ENCODE measurements at regions not wholly inside any gene's neighbourhood (a gene's known extent, or its start where the extent isn't known, plus 50 kb on each side); places are given as distances from the start of the nearest gene placed in this dataset.

- no peak overlapping the region for H3K27ac ChIP-seq
- H3K4me3 ChIP-seq, result no peak overlapping the region
- H3K36me3 ChIP-seq, result no peaks in the 10 kb centered on the region
- H3K27me3 ChIP-seq, result no peaks in the 10 kb centered on the region
- DNase-seq (no peak), ATAC-seq (no peak)
- H3K9me3 ChIP-seq, result no peaks in the 10 kb centered on the region
- intact Hi-C loops (cut with DNase I), result no loop called here
- no peak for TF ChIP-seq CTCF (IDR thresholded peaks at IDR 0.05)
- peaks cover 0 to 5% of the 10 kb centered on the region in 2 donors for H3K4me1 ChIP-seq
Measured at GRCh38 chr12:75704664-75705063, 193.3 kb upstream of the KRR1 start.

GRCh38 chr12:75704208-75704607 is 192.8 kb upstream of the KRR1 start:
- intact Hi-C loops (cut with DNase I), result no loop called here
- ATAC-seq, result no peak
- H3K27me3 ChIP-seq, result no peaks in the 10 kb centered on the region

GRCh38 chr12:75703131-75703530 is 191.7 kb upstream of the KRR1 start:
- no peak for ATAC-seq
- H3K36me3 ChIP-seq, result no peaks in the 10 kb centered on the region
- no peak overlapping the region for H3K27ac ChIP-seq
- no peak overlapping the region for H3K4me3 ChIP-seq
- DNase-seq, result no peak
- no peaks in the 10 kb centered on the region for H3K27me3 ChIP-seq
- H3K9me3 ChIP-seq, result no peaks in the 10 kb centered on the region
- TF ChIP-seq CTCF (IDR thresholded peaks at IDR 0.05), result no peak
- intact Hi-C loops (cut with DNase I), result no loop called here
- H3K4me1 ChIP-seq, result peaks cover 0 to 5% of the 10 kb centered on the region in 2 donors

More at GRCh38 chr12:75704208-75704607, 192.8 kb upstream of the KRR1 start:
- H3K4me1 ChIP-seq, result peaks cover 0 to 5% of the 10 kb centered on the region in 2 donors
- TF ChIP-seq CTCF (IDR thresholded peaks at IDR 0.05), result no peak
- H3K27ac ChIP-seq, result no peak overlapping the region
- no peak for DNase-seq
- no peak overlapping the region for H3K4me3 ChIP-seq
- H3K36me3 ChIP-seq, result no peaks in the 10 kb centered on the region
- no peaks in the 10 kb centered on the region for H3K9me3 ChIP-seq

- DNase-seq (no peak), ATAC-seq (no peak)
- H3K9me3 ChIP-seq, result no peaks in the 10 kb centered on the region
- H3K4me1 ChIP-seq, result peaks cover 0 to 5% of the 10 kb centered on the region in 2 donors
- H3K4me3 ChIP-seq, result no peak overlapping the region
- no peaks in the 10 kb centered on the region for H3K36me3 ChIP-seq
- no peaks in the 10 kb centered on the region for H3K27me3 ChIP-seq
- intact Hi-C loops (cut with DNase I), result no loop called here
- H3K27ac ChIP-seq, result no peak overlapping the region
- TF ChIP-seq CTCF (IDR thresholded peaks at IDR 0.05), result no peak
Measured at GRCh38 chr12:75702477-75703093, 191.2 kb upstream of the KRR1 start.

- no peaks in the 10 kb centered on the region for H3K36me3 ChIP-seq
- no peak for DNase-seq
- H3K9me3 ChIP-seq, result no peaks in the 10 kb centered on the region
- no peaks in the 10 kb centered on the region for H3K27me3 ChIP-seq
- ATAC-seq, result no peak
- no peak overlapping the region for H3K27ac ChIP-seq
- H3K4me3 ChIP-seq, result no peak overlapping the region
- peaks cover 0 to 5% of the 10 kb centered on the region in 2 donors for H3K4me1 ChIP-seq
- no peak for TF ChIP-seq CTCF (IDR thresholded peaks at IDR 0.05)
- intact Hi-C loops (cut with DNase I), result no loop called here
Measured at GRCh38 chr12:75701859-75702258, 190.4 kb upstream of the KRR1 start.

Measured in left lung (tissue), 4 donors.